ENCODE measurements at regions not wholly inside any gene's neighbourhood (a gene's known extent, or its start where the extent isn't known, plus 50 kb on each side); places are given as distances from the start of the nearest gene placed in this dataset.

- no peak overlapping the region for H3K27ac ChIP-seq (ENCODE audit: low read length)
- peaks cover 0 to 4% of the 10 kb centered on the region in 2 donors for H3K9me3 ChIP-seq (ENCODE audit: control insufficient read depth in 1 of 2, low read length in 2 of 2)
- no peaks in the 10 kb centered on the region for H3K27me3 ChIP-seq (ENCODE audit: low read depth, low read length)
- peaks cover 11 to 29% of the 10 kb centered on the region in 2 donors for H3K4me1 ChIP-seq (ENCODE audit: control insufficient read depth in 1 of 2, insufficient read depth in 2 of 2, low read length in 2 of 2)
- no peak overlapping the region for H3K4me3 ChIP-seq (ENCODE audit: low read depth in 1 of 2, low read length in 2 of 2)
- no peaks in the 10 kb centered on the region for H3K36me3 ChIP-seq (ENCODE audit: control insufficient read depth in 1 of 2, insufficient read depth in 2 of 2, low read length in 2 of 2)
These were observed 80.2 kb upstream of the CIBAR2 start for GRCh38 chr16:85192238-85193114.

- H3K9me3 ChIP-seq (ENCODE audit: control insufficient read depth in 1 of 2, low read length in 2 of 2), result peaks cover 0 to 4% of the 10 kb centered on the region in 2 donors
- H3K27ac ChIP-seq (ENCODE audit: low read length), result no peak overlapping the region
- H3K27me3 ChIP-seq (ENCODE audit: low read depth, low read length), result no peaks in the 10 kb centered on the region
- H3K36me3 ChIP-seq (ENCODE audit: control insufficient read depth in 1 of 2, insufficient read depth in 2 of 2, low read length in 2 of 2), result no peaks in the 10 kb centered on the region
- H3K4me3 ChIP-seq (ENCODE audit: low read depth in 1 of 2, low read length in 2 of 2), result no peak overlapping the region
- peaks cover 11 to 34% of the 10 kb centered on the region in 2 donors for H3K4me1 ChIP-seq (ENCODE audit: control insufficient read depth in 1 of 2, insufficient read depth in 2 of 2, low read length in 2 of 2)
These were observed 80.8 kb upstream of the CIBAR2 start for GRCh38 chr16:85193115-85193493.

- H3K36me3 ChIP-seq (ENCODE audit: control insufficient read depth in 1 of 2, insufficient read depth in 2 of 2, low read length in 2 of 2), result no peaks in the 10 kb centered on the region
- H3K27me3 ChIP-seq (ENCODE audit: low read depth, low read length), result no peaks in the 10 kb centered on the region
- H3K27ac ChIP-seq (ENCODE audit: low read length), result no peak overlapping the region
- no peak overlapping the region for H3K4me3 ChIP-seq (ENCODE audit: low read depth in 1 of 2, low read length in 2 of 2)
- peaks cover 11 to 40% of the 10 kb centered on the region in 2 donors for H3K4me1 ChIP-seq (ENCODE audit: control insufficient read depth in 1 of 2, insufficient read depth in 2 of 2, low read length in 2 of 2)
- peaks cover 0 to 4% of the 10 kb centered on the region in 2 donors for H3K9me3 ChIP-seq (ENCODE audit: control insufficient read depth in 1 of 2, low read length in 2 of 2)
These were observed 81.6 kb upstream of the CIBAR2 start for GRCh38 chr16:85193876-85194275.

DNA sequence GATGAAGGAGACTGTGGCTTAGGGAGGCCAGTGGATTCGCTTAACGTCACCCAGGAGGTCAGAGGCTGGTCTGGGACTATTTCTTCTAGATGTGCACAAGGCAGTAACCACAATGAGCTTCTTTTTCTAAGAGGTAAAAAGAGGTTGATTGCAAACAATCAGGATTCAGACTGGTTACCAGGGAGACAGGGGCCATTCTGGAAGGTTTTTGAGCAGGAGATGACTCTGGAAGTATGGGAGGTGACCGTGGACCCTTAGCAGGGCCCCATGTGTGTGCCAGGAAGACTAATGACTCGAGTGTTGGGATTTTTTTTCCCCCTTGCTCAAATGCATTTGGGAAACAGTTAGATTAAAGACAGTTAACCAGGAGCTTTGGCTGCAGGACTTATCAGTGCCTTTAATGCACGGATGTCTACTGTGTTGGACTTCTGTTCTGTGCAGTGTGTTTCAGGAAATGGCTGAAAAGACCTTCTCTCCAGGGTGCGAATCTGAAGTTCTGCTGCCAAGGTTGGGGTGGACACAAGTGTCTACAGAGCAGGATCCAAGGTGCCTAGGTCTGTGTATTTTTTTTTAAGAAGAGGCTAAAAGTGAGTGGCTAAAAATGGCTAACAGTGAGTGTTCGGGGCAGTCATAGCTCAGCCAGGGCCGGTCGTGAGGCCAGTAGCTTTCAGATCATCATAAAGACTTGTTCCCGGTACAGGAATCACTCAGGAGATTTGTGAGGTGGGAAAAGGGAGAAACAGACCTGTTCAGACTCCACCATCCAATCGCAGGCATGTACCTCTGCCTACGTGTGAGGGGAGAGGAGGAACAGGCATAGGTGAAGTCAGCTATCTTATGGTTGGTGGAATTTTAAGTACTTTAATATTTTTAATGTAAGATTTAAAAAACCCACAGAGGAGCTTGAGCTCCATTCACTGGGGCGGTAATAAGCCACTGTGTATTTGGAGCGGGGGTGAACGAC lies 82.3 kb upstream of the CIBAR2 start:
- Histone ChIP-seq H3K36me3 (ENCODE audit: control insufficient read depth in 1 of 2, insufficient read depth in 2 of 2, low read length in 2 of 2) (no peaks in the 10 kb centered on the region), H3K9me3 (ENCODE audit: control insufficient read depth in 1 of 2, low read length in 2 of 2) (peaks cover 0 to 4% of the 10 kb centered on the region in 2 donors), H3K27me3 (ENCODE audit: low read depth, low read length) (no peaks in the 10 kb centered on the region), H3K27ac (ENCODE audit: low read length) (no peak overlapping the region), H3K4me1 (ENCODE audit: control insufficient read depth in 1 of 2, insufficient read depth in 2 of 2, low read length in 2 of 2) (peaks cover 11 to 47% of the 10 kb centered on the region in 2 donors), H3K4me3 (ENCODE audit: low read depth in 1 of 2, low read length in 2 of 2) (no peak overlapping the region)

GRCh38 chr16:85195271-85195647 lies 83.0 kb upstream of the CIBAR2 start:
- no peak overlapping the region for H3K27ac ChIP-seq (ENCODE audit: low read length)
- H3K36me3 ChIP-seq (ENCODE audit: control insufficient read depth in 1 of 2, insufficient read depth in 2 of 2, low read length in 2 of 2), result no peaks in the 10 kb centered on the region
- H3K4me3 ChIP-seq (ENCODE audit: low read depth in 1 of 2, low read length in 2 of 2), result no peak overlapping the region
- H3K27me3 ChIP-seq (ENCODE audit: low read depth, low read length), result no peaks in the 10 kb centered on the region
- peaks cover 15 to 53% of the 10 kb centered on the region in 2 donors for H3K4me1 ChIP-seq (ENCODE audit: control insufficient read depth in 1 of 2, insufficient read depth in 2 of 2, low read length in 2 of 2)
- no peaks in the 10 kb centered on the region for H3K9me3 ChIP-seq (ENCODE audit: control insufficient read depth in 1 of 2, low read length in 2 of 2)

- H3K4me1 ChIP-seq (ENCODE audit: control insufficient read depth in 1 of 2, insufficient read depth in 2 of 2, low read length in 2 of 2), result peaks cover 15 to 60% of the 10 kb centered on the region in 2 donors
- H3K27me3 ChIP-seq (ENCODE audit: low read depth, low read length), result no peaks in the 10 kb centered on the region
- no peaks in the 10 kb centered on the region for H3K9me3 ChIP-seq (ENCODE audit: control insufficient read depth in 1 of 2, low read length in 2 of 2)
- no peak overlapping the region for H3K4me3 ChIP-seq (ENCODE audit: low read depth in 1 of 2, low read length in 2 of 2)
- H3K36me3 ChIP-seq (ENCODE audit: control insufficient read depth in 1 of 2, insufficient read depth in 2 of 2, low read length in 2 of 2), result no peaks in the 10 kb centered on the region
- peak overlapping the region; percentile 45 for H3K27ac ChIP-seq (ENCODE audit: low read length)
These were observed 83.9 kb upstream of the CIBAR2 start for GRCh38 chr16:85195900-85196772.

DNA sequence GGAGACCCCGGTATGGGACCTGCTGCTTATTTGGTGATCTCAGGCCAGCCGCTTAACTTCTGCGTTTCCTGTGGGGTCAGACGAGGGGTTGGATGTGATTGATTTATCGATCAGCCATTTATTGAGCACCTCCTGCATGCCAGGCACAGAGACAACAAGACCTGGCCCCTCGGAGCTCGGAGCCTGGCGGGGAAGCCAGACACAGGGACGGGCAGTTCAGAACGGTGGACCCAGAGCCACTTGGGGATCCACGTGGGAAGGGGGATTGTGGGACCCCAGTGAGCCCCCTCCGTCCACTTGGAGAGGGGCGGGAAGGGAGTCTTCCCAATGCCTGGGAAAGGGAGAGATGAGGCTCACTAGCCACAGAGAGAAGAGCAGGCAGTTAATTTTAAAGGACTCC lies 84.7 kb upstream of the CIBAR2 start:
- Histone ChIP-seq H3K9me3 (ENCODE audit: control insufficient read depth in 1 of 2, low read length in 2 of 2) (no peaks in the 10 kb centered on the region), H3K4me1 (ENCODE audit: control insufficient read depth in 1 of 2, insufficient read depth in 2 of 2, low read length in 2 of 2) (peaks cover 14 to 65% of the 10 kb centered on the region in 2 donors), H3K4me3 (ENCODE audit: low read depth in 1 of 2, low read length in 2 of 2) (no peak overlapping the region), H3K36me3 (ENCODE audit: control insufficient read depth in 1 of 2, insufficient read depth in 2 of 2, low read length in 2 of 2) (no peaks in the 10 kb centered on the region), H3K27me3 (ENCODE audit: low read depth, low read length) (no peaks in the 10 kb centered on the region), H3K27ac (ENCODE audit: low read length) (peak overlapping the region; percentile 45)

DNA sequence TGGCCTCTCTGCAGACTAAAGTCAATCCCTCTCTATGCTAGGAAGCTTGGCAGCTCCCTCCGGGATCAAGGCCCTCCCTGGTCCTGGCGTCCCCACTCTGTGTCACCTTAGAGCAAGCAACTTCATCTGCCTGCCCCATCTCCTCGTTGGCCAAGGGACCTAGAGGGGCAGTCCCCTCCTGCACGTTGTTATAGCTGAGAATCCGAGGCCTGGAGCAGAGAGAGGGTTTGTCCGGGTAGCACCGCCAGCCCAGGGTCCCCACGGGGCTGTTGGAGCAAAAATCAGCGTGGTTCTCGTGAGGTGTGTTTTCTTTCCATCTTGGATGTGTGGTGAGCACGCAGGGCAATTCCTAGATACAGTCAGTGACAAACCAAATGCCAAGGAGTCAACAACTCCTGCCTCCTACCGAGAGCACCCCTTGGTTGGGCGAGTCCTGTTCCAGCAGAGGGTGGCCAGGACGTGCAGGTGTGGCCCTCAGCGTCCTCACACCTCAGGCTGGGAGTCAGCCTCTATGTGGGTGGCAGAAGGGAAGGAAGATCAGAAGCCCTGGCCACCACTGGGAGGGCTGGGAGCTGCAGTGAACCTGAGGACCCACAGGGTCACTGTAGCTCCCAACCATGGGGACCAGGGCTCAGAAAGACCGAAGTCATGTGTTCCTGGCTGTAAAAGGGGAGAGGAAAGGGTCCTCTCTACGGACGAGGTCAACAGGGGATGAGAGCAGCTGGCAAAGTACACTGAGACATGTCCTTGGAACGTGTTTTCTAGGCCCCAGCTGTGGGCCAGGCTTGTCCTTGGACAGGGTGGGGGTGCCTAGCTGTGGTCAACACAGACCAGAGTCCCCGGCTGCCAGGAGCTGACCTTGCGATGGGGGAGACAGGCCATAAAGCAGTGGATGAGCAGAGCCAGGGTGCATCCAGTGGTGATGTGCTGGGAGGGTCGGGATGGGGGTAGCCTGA lies 85.6 kb upstream of the CIBAR2 start:
- Histone ChIP-seq H3K27ac (ENCODE audit: low read length) (no peak overlapping the region), H3K4me1 (ENCODE audit: control insufficient read depth in 1 of 2, insufficient read depth in 2 of 2, low read length in 2 of 2) (peaks cover 10 to 67% of the 10 kb centered on the region in 2 donors), H3K4me3 (ENCODE audit: low read depth in 1 of 2, low read length in 2 of 2) (no peak overlapping the region), H3K9me3 (ENCODE audit: control insufficient read depth in 1 of 2, low read length in 2 of 2) (no peaks in the 10 kb centered on the region), H3K36me3 (ENCODE audit: control insufficient read depth in 1 of 2, insufficient read depth in 2 of 2, low read length in 2 of 2) (no peaks in the 10 kb centered on the region), H3K27me3 (ENCODE audit: low read depth, low read length) (no peaks in the 10 kb centered on the region)

DNA sequence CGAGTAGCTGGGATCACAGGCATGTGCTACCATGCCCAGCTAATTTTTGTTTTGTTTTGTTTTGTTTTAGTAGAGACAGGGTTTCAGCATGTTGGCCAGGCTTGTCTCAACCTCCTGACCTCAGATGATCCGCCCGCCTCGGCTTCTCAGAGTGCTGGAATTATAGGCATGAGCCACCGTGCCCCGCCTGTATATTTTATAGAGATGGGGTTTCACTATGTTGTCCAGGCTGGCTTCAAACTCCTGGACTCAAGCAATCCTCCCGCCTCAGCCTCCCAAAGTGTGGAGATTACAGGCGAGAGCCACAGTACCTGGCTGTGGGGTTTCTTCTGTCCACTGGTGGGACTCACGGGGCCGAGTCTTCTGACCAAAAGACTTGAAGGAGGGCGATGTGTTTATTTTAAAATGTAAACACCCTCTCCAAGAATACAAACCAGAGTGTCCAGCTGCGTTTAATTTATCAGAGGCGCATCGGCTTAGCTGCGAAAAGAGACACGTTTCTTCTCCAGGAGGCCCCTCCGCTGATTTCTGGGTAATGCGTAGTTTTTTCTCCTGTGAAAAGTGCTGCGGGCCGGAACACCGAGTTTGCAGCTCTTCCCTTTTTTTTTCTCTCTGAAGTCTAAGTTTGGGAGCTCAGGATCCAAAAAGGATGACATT lies 86.9 kb upstream of the CIBAR2 start:
- H3K4me3 ChIP-seq (ENCODE audit: low read depth in 1 of 2, low read length in 2 of 2), result no peak overlapping the region
- H3K9me3 ChIP-seq (ENCODE audit: control insufficient read depth in 1 of 2, low read length in 2 of 2), result no peaks in the 10 kb centered on the region
- no peaks in the 10 kb centered on the region for H3K36me3 ChIP-seq (ENCODE audit: control insufficient read depth in 1 of 2, insufficient read depth in 2 of 2, low read length in 2 of 2)
- peaks cover 13 to 78% of the 10 kb centered on the region in 2 donors for H3K4me1 ChIP-seq (ENCODE audit: control insufficient read depth in 1 of 2, insufficient read depth in 2 of 2, low read length in 2 of 2)
- no peaks in the 10 kb centered on the region for H3K27me3 ChIP-seq (ENCODE audit: low read depth, low read length)
- H3K27ac ChIP-seq (ENCODE audit: low read length), result no peak overlapping the region

Measured in muscle layer of duodenum (tissue), 2 donors.